GM12874 (cell line): ENCODE measurements at regions not wholly inside any gene's neighbourhood (a gene's known extent, or its start where the extent isn't known, plus 50 kb on each side); places are given as distances from the start of the nearest gene placed in this dataset.

Source experiments
- CTCF ChIP-seq: IDR thresholded peaks from 2 replicates; pipeline ENCODE4 v1.5.1; 2011; ENCODE audit warnings: low read depth, mild to moderate bottlenecking, control low read depth, low read length, moderate library complexity; ENCODE audit not compliant: insufficient read depth

- TF ChIP-seq CTCF = no peak
These were observed 246.1 kb upstream of the TUT7 start for GRCh38 chr9:86600291-86600690.

- TF ChIP-seq CTCF = no peak
These were observed 245.4 kb upstream of the TUT7 start for GRCh38 chr9:86599561-86599960.

GRCh38 chr9:86598411-86599239 lies 244.4 kb upstream of the TUT7 start:
- no peak for TF ChIP-seq CTCF

- TF ChIP-seq CTCF = no peak
These were observed 240.5 kb upstream of the TUT7 start for GRCh38 chr9:86594724-86595123.

- TF ChIP-seq CTCF = no peak
These were observed 237.3 kb upstream of the TUT7 start for GRCh38 chr9:86591472-86591871.

- TF ChIP-seq CTCF = no peak
These were observed 235.5 kb upstream of the TUT7 start for GRCh38 chr9:86589730-86590129.

- no peak for TF ChIP-seq CTCF
These were observed 235.1 kb upstream of the TUT7 start for GRCh38 chr9:86589273-86589672.
